Mesendoderm (in vitro differentiated cells): ENCODE measurements at regions not wholly inside any gene's neighbourhood (a gene's known extent, or its start where the extent isn't known, plus 50 kb on each side); places are given as distances from the start of the nearest gene placed in this dataset.
"Not testable (repeated sequence)": the region's sequence is repeated elsewhere in the genome, so short reads cannot be mapped to it uniquely, and the experiment has no call there.

Source experiments
- DNase-seq: peaks from one replicate; pipeline ENCODE4 v3.0.0; 2013
- H2AK5ac ChIP-seq: 2 replicates; pipeline ENCODE4 v1.6.1; 2013; ENCODE audit warnings: low read length, inconsistent platforms
- H2BK120ac ChIP-seq: 2 replicates; pipeline ENCODE4 v1.6.1; 2013; ENCODE audit warnings: low read depth, mild to moderate bottlenecking, low read length, moderate library complexity, mixed read lengths
- H2BK15ac ChIP-seq: replicated peaks from 2 replicates; pipeline ENCODE4 v1.6.1; 2013; ENCODE audit warnings: low read depth, mild to moderate bottlenecking, moderate library complexity
- H2BK5ac ChIP-seq: 2 replicates; pipeline ENCODE4 v1.6.1; 2013; ENCODE audit warnings: low read length, inconsistent platforms
- H3K18ac ChIP-seq: 2 replicates; pipeline ENCODE4 v1.6.1; 2013; ENCODE audit warnings: mild to moderate bottlenecking, low read length, mixed read lengths
- H3K23ac ChIP-seq: one replicate; pipeline ENCODE4 v1.6.1; 2013; ENCODE audit warnings: low read length
- H3K27ac ChIP-seq: 2 replicates; pipeline ENCODE4 v1.5.1; 2013; ENCODE audit warnings: low read depth, mild to moderate bottlenecking, inconsistent platforms, low read length, moderate library complexity
- H3K27me3 ChIP-seq: 2 replicates; pipeline ENCODE4 v1.6.1; 2013; ENCODE audit warnings: low read length, control low read depth, mild to moderate bottlenecking, inconsistent platforms; ENCODE audit not compliant: insufficient read depth, poor library complexity
- H3K36me3 ChIP-seq: 2 replicates; pipeline ENCODE4 v1.6.1; 2013; ENCODE audit warnings: low read length, inconsistent platforms; ENCODE audit not compliant: control insufficient read depth, insufficient read depth
- H3K4ac ChIP-seq: one replicate; pipeline ENCODE4 v1.6.1; 2013; ENCODE audit warnings: low read depth, mild to moderate bottlenecking, low read length, moderate library complexity
- H3K4me1 ChIP-seq: 2 replicates; pipeline ENCODE4 v1.6.1; 2013; ENCODE audit warnings: low read depth, low read length, inconsistent platforms; ENCODE audit not compliant: control insufficient read depth
- H3K4me2 ChIP-seq: 2 replicates; pipeline ENCODE4 v1.6.1; 2013; ENCODE audit warnings: low read length
- H3K4me3 ChIP-seq: 2 replicates; pipeline ENCODE4 v1.5.1; 2013; ENCODE audit warnings: mild to moderate bottlenecking, low read length
- H3K56ac ChIP-seq: one replicate; pipeline ENCODE4 v1.6.1; 2013; ENCODE audit warnings: low read length
- H3K79me1 ChIP-seq: 2 replicates; pipeline ENCODE4 v1.6.1; 2013; ENCODE audit warnings: low read length, inconsistent platforms
- H3K79me2 ChIP-seq: 2 replicates; pipeline ENCODE4 v1.6.1; 2013; ENCODE audit warnings: mild to moderate bottlenecking, low read length; ENCODE audit not compliant: control insufficient read depth, insufficient read depth
- H3K9ac ChIP-seq: 2 replicates; pipeline ENCODE4 v1.6.1; 2013; ENCODE audit warnings: low read length, inconsistent platforms
- H4K5ac ChIP-seq: one replicate; pipeline ENCODE4 v1.6.1; 2013; ENCODE audit warnings: low read length
- H4K8ac ChIP-seq: one replicate; pipeline ENCODE4 v1.6.1; 2013; ENCODE audit warnings: low read depth, mild to moderate bottlenecking, control low read depth, low read length, moderate library complexity
- WGBS: extraction: QIAGEN DNeasy Blood & Tissue Kit; methylation state at CpG from one replicate; pipeline ENCODE4 v1.1.7; 2013; ENCODE audit warnings: low lambda C conversion rate, missing lambda C conversion rate; ENCODE audit not compliant: insufficient coverage; ENCODE audit errors: extremely low coverage; 5-methylcytosine and 5-hydroxymethylcytosine counted together

- Histone ChIP-seq H2AK5ac (no peak overlapping the region), H3K27ac (no peak overlapping the region), H3K36me3 (no peaks in the 10 kb centered on the region), H3K4me1 (peaks cover 2% of the 10 kb centered on the region), H2BK15ac (no peak overlapping the region), H3K23ac (no peak overlapping the region), H3K4ac (no peak overlapping the region), H2BK5ac (no peak overlapping the region), H3K4me2 (no peak overlapping the region), H4K5ac (no peak overlapping the region), H2BK120ac (no peak overlapping the region), H3K4me3 (no peak overlapping the region), H4K8ac (no peak overlapping the region), H3K56ac (no peak overlapping the region), H3K79me1 (no peaks in the 10 kb centered on the region), H3K18ac (no peak overlapping the region), H3K9ac (no peak overlapping the region), H3K27me3 (no peaks in the 10 kb centered on the region), H3K79me2 (no peaks in the 10 kb centered on the region)
- no CpG with 5 or more reads among the region's 2 CpGs for WGBS
- DNase-seq = no peak
These were observed 76.7 kb upstream of the NAF1 start for GRCh38 chr4:163243297-163243981.

DNA sequence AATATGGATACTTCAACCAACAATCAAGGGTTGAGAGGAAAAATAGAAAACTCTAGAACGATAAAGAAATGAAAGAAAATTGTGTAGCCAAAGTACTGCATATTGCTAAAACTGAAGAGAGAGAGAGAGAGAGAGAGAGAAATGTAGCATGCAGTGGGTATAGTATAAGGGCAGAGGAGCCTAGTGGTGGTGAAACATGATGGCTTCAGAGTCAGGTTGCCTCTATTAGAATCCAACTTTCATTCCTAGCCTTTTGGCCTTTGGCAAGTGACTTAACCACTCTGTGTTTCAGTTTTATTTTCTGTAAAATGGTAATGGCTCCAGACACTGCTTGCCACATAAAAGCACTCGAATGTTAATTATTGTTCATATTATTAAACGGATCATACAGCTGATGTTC is 71.2 kb upstream of the NAF1 start:
- no peak overlapping the region for H2BK120ac ChIP-seq
- no peak overlapping the region for H4K8ac ChIP-seq
- H3K79me2 ChIP-seq = no peaks in the 10 kb centered on the region
- WGBS = no CpG with 5 or more reads among the region's 3 CpGs
- no peak overlapping the region for H4K5ac ChIP-seq
- no peaks in the 10 kb centered on the region for H3K36me3 ChIP-seq
- no peak overlapping the region for H3K4ac ChIP-seq
- no peak overlapping the region for H3K23ac ChIP-seq
- no peaks in the 10 kb centered on the region for H3K4me1 ChIP-seq
- H3K18ac ChIP-seq = no peak overlapping the region
- no peak overlapping the region for H3K56ac ChIP-seq
- no peak overlapping the region for H2AK5ac ChIP-seq
- H3K9ac ChIP-seq = no peak overlapping the region
- no peaks in the 10 kb centered on the region for H3K27me3 ChIP-seq
- H3K4me2 ChIP-seq = no peak overlapping the region
- no peak overlapping the region for H2BK15ac ChIP-seq
- no peaks in the 10 kb centered on the region for H3K79me1 ChIP-seq
- H3K27ac ChIP-seq = no peak overlapping the region
- H2BK5ac ChIP-seq = no peak overlapping the region
- no peak overlapping the region for H3K4me3 ChIP-seq
- DNase-seq = no peak

- not testable (repeated sequence) for H3K18ac ChIP-seq, H3K79me2 ChIP-seq, H2BK5ac ChIP-seq, H3K4me2 ChIP-seq, H3K56ac ChIP-seq, H3K27ac ChIP-seq, H3K4ac ChIP-seq, H4K5ac ChIP-seq, H3K9ac ChIP-seq, H3K4me1 ChIP-seq, H2BK120ac ChIP-seq, H2AK5ac ChIP-seq, H3K4me3 ChIP-seq, H3K79me1 ChIP-seq, H3K36me3 ChIP-seq, DNase-seq, H2BK15ac ChIP-seq, H3K23ac ChIP-seq, H4K8ac ChIP-seq, H3K27me3 ChIP-seq
- WGBS = no CpG with 5 or more reads among the region's 2 CpGs
These were observed 69.7 kb upstream of the NAF1 start for GRCh38 chr4:163236389-163236788.

DNA sequence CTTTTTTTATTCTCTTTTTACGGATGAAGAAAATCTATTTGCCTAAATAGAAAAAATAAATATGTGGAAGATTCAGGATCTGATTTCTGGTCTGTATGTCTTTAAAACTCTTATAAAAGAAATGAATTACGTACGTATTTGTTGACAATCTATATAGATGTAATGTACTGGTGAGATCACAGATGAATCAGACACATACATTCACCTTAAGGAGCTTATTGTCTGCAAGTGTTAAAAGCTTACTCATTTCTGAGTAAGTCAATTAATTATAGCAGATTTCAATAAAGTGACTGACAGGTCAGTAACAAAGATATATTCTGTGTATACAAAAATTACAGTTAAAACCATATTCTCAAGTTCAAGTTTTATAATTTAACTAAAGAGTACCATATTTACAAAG is 66.6 kb upstream of the NAF1 start:
- H3K4me3 ChIP-seq = no peak overlapping the region
- no CpG with 5 or more reads among the region's 3 CpGs for WGBS
- no peaks in the 10 kb centered on the region for H3K36me3 ChIP-seq
- H3K4me1 ChIP-seq = no peaks in the 10 kb centered on the region
- no peaks in the 10 kb centered on the region for H3K79me2 ChIP-seq
- no peak overlapping the region for H4K8ac ChIP-seq
- H3K56ac ChIP-seq = no peak overlapping the region
- H3K79me1 ChIP-seq = no peaks in the 10 kb centered on the region
- H2AK5ac ChIP-seq = no peak overlapping the region
- no peak overlapping the region for H4K5ac ChIP-seq
- no peak overlapping the region for H3K4me2 ChIP-seq
- H3K23ac ChIP-seq = no peak overlapping the region
- H3K4ac ChIP-seq = no peak overlapping the region
- no peaks in the 10 kb centered on the region for H3K27me3 ChIP-seq
- no peak overlapping the region for H2BK120ac ChIP-seq
- no peak overlapping the region for H3K9ac ChIP-seq
- H2BK15ac ChIP-seq = no peak overlapping the region
- no peak for DNase-seq
- no peak overlapping the region for H3K18ac ChIP-seq
- no peak overlapping the region for H2BK5ac ChIP-seq
- H3K27ac ChIP-seq = no peak overlapping the region

GRCh38 chr4:163228648-163229047 is 62.0 kb upstream of the NAF1 start:
- H3K4me3 ChIP-seq = no peak overlapping the region
- H3K4me2 ChIP-seq = no peak overlapping the region
- no peaks in the 10 kb centered on the region for H3K4me1 ChIP-seq
- H3K23ac ChIP-seq = no peak overlapping the region
- H2AK5ac ChIP-seq = no peak overlapping the region
- no peak overlapping the region for H4K5ac ChIP-seq
- no peaks in the 10 kb centered on the region for H3K79me1 ChIP-seq
- no peaks in the 10 kb centered on the region for H3K79me2 ChIP-seq
- no peak for DNase-seq
- H3K18ac ChIP-seq = no peak overlapping the region
- H3K36me3 ChIP-seq = no peaks in the 10 kb centered on the region
- H3K27me3 ChIP-seq = no peaks in the 10 kb centered on the region
- no peak overlapping the region for H2BK5ac ChIP-seq
- no peak overlapping the region for H2BK15ac ChIP-seq
- H3K27ac ChIP-seq = no peak overlapping the region
- no peak overlapping the region for H3K4ac ChIP-seq
- H3K56ac ChIP-seq = no peak overlapping the region
- no peak overlapping the region for H3K9ac ChIP-seq
- no peak overlapping the region for H2BK120ac ChIP-seq
- no peak overlapping the region for H4K8ac ChIP-seq

DNA sequence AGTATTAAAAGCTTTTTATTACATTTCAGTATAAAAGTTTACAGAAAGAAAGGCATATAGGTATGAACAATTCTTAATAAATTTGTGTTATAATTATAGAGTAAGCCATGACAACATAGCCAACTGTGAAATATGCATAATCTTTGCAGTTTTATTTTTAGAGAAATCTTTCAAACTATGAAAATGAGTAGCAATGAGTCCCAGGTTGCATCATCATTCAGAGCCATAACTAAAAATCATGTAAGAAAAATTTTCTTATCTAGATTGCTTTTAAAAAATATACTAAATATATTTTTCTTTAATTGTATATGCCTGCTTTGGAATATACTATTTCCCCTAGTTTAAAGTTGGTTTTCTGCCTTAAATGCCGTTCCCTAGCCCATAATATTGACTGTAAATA is 54.8 kb upstream of the NAF1 start:
- no peak overlapping the region for H3K18ac ChIP-seq
- H3K79me2 ChIP-seq = no peaks in the 10 kb centered on the region
- H2BK120ac ChIP-seq = no peak overlapping the region
- no peak overlapping the region for H4K5ac ChIP-seq
- H3K23ac ChIP-seq = no peak overlapping the region
- no peaks in the 10 kb centered on the region for H3K36me3 ChIP-seq
- H2BK5ac ChIP-seq = no peak overlapping the region
- H3K4me3 ChIP-seq = no peak overlapping the region
- no peak overlapping the region for H2BK15ac ChIP-seq
- H3K4ac ChIP-seq = no peak overlapping the region
- no peak overlapping the region for H3K56ac ChIP-seq
- H4K8ac ChIP-seq = no peak overlapping the region
- H3K79me1 ChIP-seq = no peaks in the 10 kb centered on the region
- no peak overlapping the region for H3K9ac ChIP-seq
- H3K27ac ChIP-seq = no peak overlapping the region
- H3K4me2 ChIP-seq = no peak overlapping the region
- no peak for DNase-seq
- H3K27me3 ChIP-seq = no peaks in the 10 kb centered on the region
- no peaks in the 10 kb centered on the region for H3K4me1 ChIP-seq
- no CpG with 5 or more reads among the region's 1 CpG for WGBS
- H2AK5ac ChIP-seq = no peak overlapping the region
